Mucosa of descending colon (tissue), 3 donors: ENCODE measurements at regions not wholly inside any gene's neighbourhood (a gene's known extent, or its start where the extent isn't known, plus 50 kb on each side); places are given as distances from the start of the nearest gene placed in this dataset.

Experiments
- ATAC-seq: fragments of 200-7000 bp; cut with Tn5 transposase; one replicate; pipeline ENCODE4 v1.9.1; 2020; ENCODE audit warnings: mild to moderate bottlenecking, moderate library complexity
- DNase-seq, 3 donors: peaks; one replicate each; pipeline ENCODE4 v3.0.0-alpha.2; 2020
- H3K36me3 ChIP-seq: fragments of 200-600 bp; one replicate; pipeline ENCODE4 v1.8.0; 2021; ENCODE audit warnings: low read depth, mild to moderate bottlenecking
- H3K4me1 ChIP-seq: fragments of 200-600 bp; one replicate; pipeline ENCODE4 v1.8.0; 2021; ENCODE audit warnings: low read depth, mild to moderate bottlenecking
- H3K4me3 ChIP-seq: fragments of 200-600 bp; one replicate; pipeline ENCODE4 v1.8.0; 2021; ENCODE audit warnings: mild to moderate bottlenecking
- H3K9me3 ChIP-seq: fragments of 200-600 bp; one replicate; pipeline ENCODE4 v1.8.0; 2021; ENCODE audit warnings: mild to moderate bottlenecking
- CTCF ChIP-seq: fragments of 200-600 bp; IDR thresholded peaks from one replicate; pipeline ENCODE4 v1.8.0; 2022; ENCODE audit warnings: antibody characterized with exemption, mild to moderate bottlenecking
- intact Hi-C, 2 donors: fragments of 100-400 bp; cut with DNase I in 1 of 2; cut with micrococcal nuclease in 1 of 2; formaldehyde crosslinking; loops; one replicate each; pipeline versions ENCODE4 v1.11.0 to v1.11.1; 2022; cut with DNase I, micrococcal nuclease
- donor health status: DM: no; HTN: no; CAD: no; lungs with moderate emphysema.
- donor health status: DM: no; HTN: no; CAD: no.
- donor health status: DM: no; HTN: yes; CAD: no.

- no peaks in the 10 kb centered on the region for H3K4me1 ChIP-seq
- TF ChIP-seq CTCF, result no peak
- no peak overlapping the region for H3K4me3 ChIP-seq
- H3K36me3 ChIP-seq, result no peaks in the 10 kb centered on the region
- DNase-seq (no peak), ATAC-seq (no peak)
- no peaks in the 10 kb centered on the region for H3K9me3 ChIP-seq
- intact Hi-C loops, result no loop called here
These were observed 225.4 kb downstream of the RBM19 start for GRCh38 chr12:113740699-113741098.

GRCh38 chr12:113735131-113735530, 231.0 kb downstream of the RBM19 start:
- DNase-seq (no peak), ATAC-seq (no peak)
- intact Hi-C loops, result no loop called here
- Histone ChIP-seq H3K4me1 (no peaks in the 10 kb centered on the region), H3K36me3 (no peaks in the 10 kb centered on the region), H3K4me3 (no peak overlapping the region), H3K9me3 (no peaks in the 10 kb centered on the region)
- no peak for TF ChIP-seq CTCF

- intact Hi-C loops, result no loop called here
- no peak overlapping the region for H3K4me3 ChIP-seq
- H3K9me3 ChIP-seq, result no peaks in the 10 kb centered on the region
- H3K36me3 ChIP-seq, result no peaks in the 10 kb centered on the region
- H3K4me1 ChIP-seq, result no peaks in the 10 kb centered on the region
- DNase-seq, result no peak
- TF ChIP-seq CTCF, result no peak
- ATAC-seq, result no peak
These were observed 231.6 kb downstream of the RBM19 start for GRCh38 chr12:113734503-113734902.

- Histone ChIP-seq H3K4me1 (no peaks in the 10 kb centered on the region), H3K9me3 (no peaks in the 10 kb centered on the region), H3K4me3 (no peak overlapping the region), H3K36me3 (no peaks in the 10 kb centered on the region)
- TF ChIP-seq CTCF, result no peak
- ATAC-seq, result no peak
- DNase-seq, result no peak
- intact Hi-C loops, result no loop called here
These were observed 233.2 kb downstream of the RBM19 start for GRCh38 chr12:113732916-113733315.

GRCh38 chr12:113727651-113728061, 238.5 kb downstream of the RBM19 start:
- no peaks in the 10 kb centered on the region for H3K9me3 ChIP-seq
- intact Hi-C loops, result no loop called here
- H3K4me3 ChIP-seq, result no peak overlapping the region
- no peaks in the 10 kb centered on the region for H3K36me3 ChIP-seq
- ATAC-seq (no peak), DNase-seq (no peak)
- H3K4me1 ChIP-seq, result no peaks in the 10 kb centered on the region
- TF ChIP-seq CTCF, result no peak

GRCh38 chr12:113726254-113726819, 239.8 kb downstream of the RBM19 start:
- DNase-seq, result no peak
- Histone ChIP-seq H3K36me3 (no peaks in the 10 kb centered on the region), H3K4me3 (no peak overlapping the region), H3K4me1 (no peaks in the 10 kb centered on the region), H3K9me3 (no peaks in the 10 kb centered on the region)
- no peak for ATAC-seq
- intact Hi-C loops, result no loop called here
- TF ChIP-seq CTCF, result no peak
